Peyer's patch (tissue), 4 donors: ENCODE measurements at regions not wholly inside any gene's neighbourhood (a gene's known extent, or its start where the extent isn't known, plus 50 kb on each side); places are given as distances from the start of the nearest gene placed in this dataset.

ENCODE experiments used
- CTCF ChIP-seq, 6 experiments: fragments of 450-650 bp in 4 of 6; fragments of 200-600 bp in 2 of 6; sonication (generic) in 1 of 6; IDR thresholded peaks; one replicate each; pipeline ENCODE4 v1.5.1; 2017 to 2019; ENCODE audit warnings: antibody characterized with exemption in 6 of 6, mild to moderate bottlenecking in 3 of 6, moderate library complexity in 1 of 6
- POLR2A ChIP-seq, 2 donors: fragments of 450-650 bp; IDR thresholded peaks; one replicate each; pipeline ENCODE4 v1.5.1; 2017; ENCODE audit warnings: antibody characterized with exemption in 2 of 2, mild to moderate bottlenecking in 2 of 2, moderate library complexity in 2 of 2

DNA sequence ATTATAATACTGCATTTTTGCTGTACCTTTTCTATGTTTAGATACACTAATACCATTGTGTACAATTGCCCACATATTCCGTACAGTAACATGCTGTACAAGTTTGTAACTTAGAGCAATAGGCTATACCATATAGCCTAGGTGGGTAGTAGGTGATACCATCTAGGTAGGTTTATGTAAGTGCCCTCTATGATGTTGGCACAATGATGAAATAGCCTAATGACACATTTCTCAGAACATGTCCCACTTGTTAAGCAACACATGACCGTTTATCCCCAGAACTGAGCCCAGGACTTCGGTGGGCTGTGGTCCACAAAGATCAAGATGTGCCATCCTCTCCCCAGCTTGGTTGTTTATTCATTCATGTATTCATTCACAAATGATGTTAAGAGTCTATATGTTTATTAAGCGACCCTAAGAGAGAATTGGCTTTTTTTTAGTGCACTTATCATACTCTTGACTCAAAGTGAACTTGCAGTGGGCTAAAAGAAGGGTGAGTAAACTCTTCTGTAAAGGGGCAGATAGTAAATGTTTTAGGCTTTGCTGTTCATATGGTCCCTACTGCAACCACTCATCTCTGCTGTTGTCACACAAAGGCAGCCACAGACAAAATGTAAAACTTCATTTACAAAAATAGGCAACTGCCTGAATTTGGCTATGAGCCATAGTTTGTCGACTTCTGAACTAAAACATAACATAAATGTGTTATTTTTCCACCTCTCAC lies 110.8 kb downstream of the NDUFA12 start:
- TF ChIP-seq CTCF (IDR thresholded peaks at IDR 0.05) (no peak), POLR2A (IDR thresholded peaks at IDR 0.05) (no peak)
